ENCODE measurements at regions not wholly inside any gene's neighbourhood (a gene's known extent, or its start where the extent isn't known, plus 50 kb on each side); places are given as distances from the start of the nearest gene placed in this dataset.

DNA sequence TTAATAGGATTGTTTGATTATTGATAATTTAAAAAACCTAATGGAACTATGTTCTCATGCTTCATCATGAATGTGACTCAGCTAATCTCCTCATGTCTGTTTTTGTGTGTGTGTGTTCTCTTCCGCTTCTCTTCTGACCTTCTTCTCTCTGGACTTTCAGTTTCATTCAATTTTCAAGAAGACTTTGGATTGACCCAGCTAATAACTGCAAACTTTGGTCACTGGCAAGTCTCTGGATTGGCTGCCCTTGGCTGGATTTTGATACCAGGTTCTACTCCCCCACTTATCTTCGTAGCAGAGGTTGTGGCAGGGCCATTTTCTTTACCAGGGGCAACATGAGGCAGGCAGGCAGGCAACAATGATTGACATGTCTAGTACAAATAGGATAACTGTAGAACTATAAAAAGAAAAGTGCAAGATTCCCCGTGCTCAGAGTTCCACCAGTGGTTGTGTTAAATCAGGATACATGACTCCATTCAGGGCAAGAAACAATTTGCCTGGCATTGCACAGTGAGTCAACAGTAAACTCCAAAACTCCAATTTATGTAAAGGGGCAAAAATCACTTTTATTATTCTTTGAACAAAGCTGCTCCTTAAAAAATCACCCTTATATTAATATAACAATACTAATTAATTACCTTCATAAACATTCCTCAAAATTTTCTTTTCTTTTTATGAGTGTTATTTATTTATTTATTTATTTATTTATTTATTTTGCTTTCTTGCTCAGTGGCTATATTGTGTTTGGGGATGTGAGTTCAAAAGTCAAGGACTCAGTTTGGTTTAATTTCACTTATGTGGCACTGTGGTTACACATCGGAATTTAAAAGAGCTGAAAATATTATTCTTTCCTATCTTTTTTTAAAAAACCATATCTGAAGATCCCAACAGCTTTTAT lies 167.6 kb downstream of the RND3 start:
- TF ChIP-seq, protein P1, sequence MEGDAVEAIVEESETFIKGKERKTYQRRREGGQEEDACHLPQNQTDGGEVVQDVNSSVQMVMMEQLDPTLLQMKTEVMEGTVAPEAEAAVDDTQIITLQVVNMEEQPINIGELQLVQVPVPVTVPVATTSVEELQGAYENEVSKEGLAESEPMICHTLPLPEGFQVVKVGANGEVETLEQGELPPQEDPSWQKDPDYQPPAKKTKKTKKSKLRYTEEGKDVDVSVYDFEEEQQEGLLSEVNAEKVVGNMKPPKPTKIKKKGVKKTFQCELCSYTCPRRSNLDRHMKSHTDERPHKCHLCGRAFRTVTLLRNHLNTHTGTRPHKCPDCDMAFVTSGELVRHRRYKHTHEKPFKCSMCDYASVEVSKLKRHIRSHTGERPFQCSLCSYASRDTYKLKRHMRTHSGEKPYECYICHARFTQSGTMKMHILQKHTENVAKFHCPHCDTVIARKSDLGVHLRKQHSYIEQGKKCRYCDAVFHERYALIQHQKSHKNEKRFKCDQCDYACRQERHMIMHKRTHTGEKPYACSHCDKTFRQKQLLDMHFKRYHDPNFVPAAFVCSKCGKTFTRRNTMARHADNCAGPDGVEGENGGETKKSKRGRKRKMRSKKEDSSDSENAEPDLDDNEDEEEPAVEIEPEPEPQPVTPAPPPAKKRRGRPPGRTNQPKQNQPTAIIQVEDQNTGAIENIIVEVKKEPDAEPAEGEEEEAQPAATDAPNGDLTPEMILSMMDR (IDR thresholded peaks at IDR 0.05; ENCODE audit: low read depth, low read length) = no peak
- no peak for DNase-seq (ENCODE audit: extremely low read depth, low read depth)

DNA sequence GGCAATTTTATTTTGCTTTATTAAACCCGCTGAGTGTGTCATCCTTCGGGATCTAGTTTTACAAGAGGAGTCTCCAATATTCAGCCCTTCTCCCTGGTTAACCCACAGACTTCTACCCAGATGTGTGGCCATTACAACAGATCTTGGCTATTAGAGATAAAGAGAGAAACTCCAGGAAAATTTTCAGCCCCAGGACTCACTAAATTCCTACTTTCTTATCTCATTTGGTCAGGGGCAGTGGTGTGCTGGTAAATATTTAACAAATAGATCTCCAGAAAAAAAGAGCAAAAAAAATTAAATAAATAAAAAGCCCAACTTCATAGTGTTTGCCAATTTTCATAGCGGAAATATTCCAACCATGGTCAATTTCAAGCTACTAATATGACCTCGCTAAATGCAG lies 168.4 kb downstream of the RND3 start:
- TF ChIP-seq, protein P1 (IDR thresholded peaks at IDR 0.05; ENCODE audit: low read depth, low read length) = no peak
- DNase-seq (ENCODE audit: extremely low read depth, low read depth) = no peak

DNA sequence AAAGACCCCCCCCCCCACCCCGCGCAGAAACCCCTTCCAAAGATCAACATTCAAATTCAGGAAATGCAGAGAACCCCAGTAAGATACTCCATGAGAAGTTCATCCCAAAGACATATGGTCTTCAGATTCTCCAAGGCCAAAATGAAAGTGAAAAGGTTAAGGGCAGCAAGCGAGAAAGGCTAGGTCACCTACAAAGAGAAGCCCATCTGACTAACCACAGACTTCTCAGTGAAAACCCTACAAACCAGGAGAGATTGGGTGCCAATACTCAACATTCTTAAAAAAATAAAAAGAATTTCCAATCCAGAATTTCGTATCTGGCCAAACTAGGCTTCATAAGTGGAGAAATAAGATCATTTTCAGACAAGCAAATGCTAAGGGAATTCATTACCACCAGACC lies 175.2 kb downstream of the RND3 start:
- TF ChIP-seq, protein P1 (IDR thresholded peaks at IDR 0.05; ENCODE audit: low read depth, low read length) = no peak
- no peak for DNase-seq (ENCODE audit: extremely low read depth, low read depth)

DNA sequence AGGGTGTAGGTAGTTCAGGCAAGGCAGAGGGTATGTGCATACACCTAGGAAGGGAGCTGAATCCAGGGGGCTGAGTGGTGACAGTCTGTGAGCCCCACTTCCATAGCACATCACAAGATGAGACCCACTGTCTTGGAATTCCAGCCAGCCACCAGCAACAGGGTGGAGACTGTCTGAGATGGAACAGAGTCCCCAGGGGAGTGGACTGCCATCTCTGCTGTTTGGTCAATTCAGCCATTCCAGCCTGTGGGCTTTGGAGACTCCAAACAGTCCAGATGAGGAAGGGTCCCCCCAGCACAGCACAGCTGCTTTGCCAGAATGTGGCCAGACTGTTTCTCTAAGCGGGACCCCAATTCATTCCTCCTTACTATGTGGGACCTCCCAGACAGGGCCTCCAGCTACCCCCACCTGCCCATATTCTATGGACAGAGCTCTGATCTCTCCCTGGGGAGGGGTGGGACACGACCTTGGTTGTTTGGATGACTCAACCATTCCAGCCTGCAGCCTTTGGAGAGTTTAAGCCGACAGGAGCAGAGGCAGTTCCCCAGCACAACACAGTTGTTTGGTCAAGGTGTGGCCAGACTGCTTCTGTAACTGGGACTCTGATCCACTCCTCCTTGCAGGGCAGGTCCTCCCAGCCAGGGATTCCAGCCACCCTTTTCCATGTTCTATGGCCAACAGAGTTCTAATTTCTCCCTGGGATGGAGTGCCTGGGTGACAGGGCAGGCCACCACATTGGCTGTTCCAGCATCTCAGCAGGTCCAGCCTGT lies 178.0 kb downstream of the RND3 start:
- no peak for DNase-seq (ENCODE audit: extremely low read depth, low read depth)
- TF ChIP-seq, protein P1 (IDR thresholded peaks at IDR 0.05; ENCODE audit: low read depth, low read length) = no peak

DNA sequence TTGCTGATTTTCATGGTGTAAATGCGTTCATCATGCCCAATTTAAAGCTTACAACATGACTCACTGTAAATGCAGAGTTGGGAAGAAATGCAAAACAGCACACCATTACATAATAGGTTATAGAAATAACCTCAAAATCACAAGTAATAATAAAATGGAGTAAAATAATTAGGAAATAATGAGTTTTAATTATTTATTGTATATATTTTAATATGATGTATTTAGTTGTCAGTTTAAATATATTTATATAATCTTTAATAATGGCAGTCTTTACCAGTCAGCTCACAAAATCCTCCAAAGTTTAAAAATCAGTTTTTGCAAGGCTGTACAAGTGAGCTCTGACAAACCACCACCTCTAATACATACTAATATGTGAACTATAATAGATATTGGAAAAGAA lies 180.2 kb downstream of the RND3 start:
- DNase-seq (ENCODE audit: extremely low read depth, low read depth) = no peak
- TF ChIP-seq, protein P1 (IDR thresholded peaks at IDR 0.05; ENCODE audit: low read depth, low read length) = no peak

DNA sequence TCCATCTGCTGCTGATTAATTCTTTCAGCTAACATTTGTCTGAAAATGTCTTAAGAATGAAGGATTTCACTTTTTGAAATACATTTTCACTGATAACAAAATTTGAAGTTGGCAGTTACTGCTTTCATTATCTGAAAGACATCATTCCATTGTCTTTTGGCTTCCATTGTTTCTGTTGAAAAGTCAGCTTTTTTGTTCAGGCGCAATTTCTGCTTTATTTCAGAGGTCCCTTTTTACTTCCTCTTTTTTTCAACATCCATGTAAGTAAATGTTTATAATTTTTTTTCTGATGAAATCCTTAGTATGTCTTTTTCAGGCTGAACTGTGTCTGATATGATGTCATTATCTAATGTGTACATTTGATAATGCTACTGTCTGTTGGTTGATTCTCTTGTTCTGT lies 184.2 kb downstream of the RND3 start:
- no peak for DNase-seq (ENCODE audit: extremely low read depth, low read depth)
- TF ChIP-seq, protein P1 (IDR thresholded peaks at IDR 0.05; ENCODE audit: low read depth, low read length) = no peak
